ENCODE measurements at regions not wholly inside any gene's neighbourhood (a gene's known extent, or its start where the extent isn't known, plus 50 kb on each side); places are given as distances from the start of the nearest gene placed in this dataset.

GRCh38 chr17:79393358-79394052 is 217.3 kb downstream of the RBFOX3 start:
- peak; percentile 94 for TF ChIP-seq CTCF (IDR thresholded peaks at IDR 0.05; ENCODE audit: low read depth, low read length, missing control alignments)
- in situ Hi-C loops (cut with HindIII; ENCODE audit: low sequenced_read_pairs), result loop anchor here (5.0 kb wide), 1 partner anchor 301 kb away; no protein-coding TSS in a partner anchor
- peak; percentile 27 for DNase-seq (ENCODE audit: low read depth)
- H3K4me3 ChIP-seq (ENCODE audit: low read depth, low read length), result no peak overlapping the region

- H3K4me3 ChIP-seq (ENCODE audit: low read depth, low read length), result no peak overlapping the region
- no peak for TF ChIP-seq CTCF (IDR thresholded peaks at IDR 0.05; ENCODE audit: low read depth, low read length, missing control alignments)
- in situ Hi-C loops (cut with HindIII; ENCODE audit: low sequenced_read_pairs), result loop anchor here (5.0 kb wide), 1 partner anchor 300 kb away; no protein-coding TSS in a partner anchor
- DNase-seq (ENCODE audit: low read depth), result no peak
These were observed 218.3 kb downstream of the RBFOX3 start for GRCh38 chr17:79392598-79392997.

DNA sequence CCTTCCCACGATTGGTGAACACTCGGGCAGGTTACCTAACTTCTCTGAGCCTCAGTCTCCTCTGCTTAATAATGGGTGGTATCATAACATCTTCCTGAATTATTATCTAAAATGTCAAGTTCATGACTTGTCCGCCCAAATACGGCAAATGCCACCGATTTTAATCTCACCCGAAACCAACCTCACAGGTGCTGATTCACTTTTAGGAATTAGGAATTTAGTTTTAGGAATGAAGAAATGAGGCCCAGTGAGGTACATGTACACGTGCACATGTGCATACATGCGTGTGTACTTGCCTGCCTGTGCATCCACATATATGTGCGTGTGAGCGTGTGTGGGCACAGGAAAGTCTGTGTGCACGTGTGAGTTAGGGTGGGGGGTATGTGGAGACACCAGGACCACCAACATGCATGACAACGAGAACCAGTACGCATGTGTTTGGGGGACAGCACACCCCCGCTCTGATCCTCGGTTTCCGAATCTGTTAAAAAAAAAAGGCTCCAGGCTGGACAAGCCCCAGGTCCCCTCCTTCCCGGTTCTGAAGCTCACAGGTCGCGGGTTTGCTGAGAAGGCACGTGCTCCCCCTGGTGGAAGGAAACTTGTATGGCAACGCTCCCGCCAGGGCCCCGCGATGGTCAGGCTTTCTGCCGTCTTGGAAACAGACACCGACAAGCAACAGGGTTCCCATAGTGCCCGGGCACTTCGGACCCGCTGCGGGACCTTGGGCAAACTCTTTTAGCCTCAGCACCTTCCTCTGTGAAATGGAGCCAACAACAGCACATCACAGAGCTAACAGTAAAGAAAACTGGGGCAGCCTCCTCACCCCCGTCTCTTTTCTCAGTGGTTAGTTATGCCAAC is 219.2 kb downstream of the RBFOX3 start:
- in situ Hi-C loops (cut with HindIII; ENCODE audit: low sequenced_read_pairs), result loop anchor here (5.0 kb wide), 1 partner anchor 299 kb away; no protein-coding TSS in a partner anchor
- peak; percentile 31 for DNase-seq (ENCODE audit: low read depth)
- TF ChIP-seq CTCF (IDR thresholded peaks at IDR 0.05; ENCODE audit: low read depth, low read length, missing control alignments), result peak; percentile 89
- no peak overlapping the region for H3K4me3 ChIP-seq (ENCODE audit: low read depth, low read length)

DNA sequence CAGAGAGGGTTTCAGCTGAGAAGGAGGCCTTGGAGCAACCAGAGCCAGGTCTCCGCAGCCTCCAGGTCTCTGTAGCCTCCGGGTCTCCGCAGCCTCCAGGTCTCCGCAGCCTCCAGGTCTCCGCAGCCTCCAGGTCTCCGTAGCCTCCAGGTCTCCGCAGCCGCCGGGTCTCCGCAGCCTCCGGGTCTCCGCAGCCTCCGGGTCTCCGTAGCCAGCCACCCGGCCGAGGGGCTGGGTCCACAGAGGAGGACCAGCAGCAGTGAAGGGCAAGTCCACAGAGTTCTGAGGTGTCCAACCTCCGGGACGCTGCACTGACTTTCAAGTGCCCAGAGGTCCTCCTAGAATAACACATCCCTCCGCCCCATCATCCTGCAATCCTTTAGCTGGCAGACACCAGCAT is 221.0 kb downstream of the RBFOX3 start:
- no peak for TF ChIP-seq CTCF (IDR thresholded peaks at IDR 0.05; ENCODE audit: low read depth, low read length, missing control alignments)
- in situ Hi-C loops (cut with HindIII; ENCODE audit: low sequenced_read_pairs), result loop anchor here (5.0 kb wide), 1 partner anchor 298 kb away; no protein-coding TSS in a partner anchor
- no peak overlapping the region for H3K4me3 ChIP-seq (ENCODE audit: low read depth, low read length)
- no peak for DNase-seq (ENCODE audit: low read depth)

GRCh38 chr17:79388556-79389295 is 222.1 kb downstream of the RBFOX3 start:
- peak; percentile 58 for TF ChIP-seq CTCF (IDR thresholded peaks at IDR 0.05; ENCODE audit: low read depth, low read length, missing control alignments)
- DNase-seq (ENCODE audit: low read depth), result peak; percentile 1
- no peak overlapping the region for H3K4me3 ChIP-seq (ENCODE audit: low read depth, low read length)
- in situ Hi-C loops (cut with HindIII; ENCODE audit: low sequenced_read_pairs), result no loop called here

- in situ Hi-C loops (cut with HindIII; ENCODE audit: low sequenced_read_pairs), result no loop called here
- no peak for DNase-seq (ENCODE audit: low read depth)
- no peak overlapping the region for H3K4me3 ChIP-seq (ENCODE audit: low read depth, low read length)
- TF ChIP-seq CTCF (IDR thresholded peaks at IDR 0.05; ENCODE audit: low read depth, low read length, missing control alignments), result no peak
These were observed 223.1 kb downstream of the RBFOX3 start for GRCh38 chr17:79387783-79388182.
